ENCODE measurements at regions not wholly inside any gene's neighbourhood (a gene's known extent, or its start where the extent isn't known, plus 50 kb on each side); places are given as distances from the start of the nearest gene placed in this dataset.
A peak's percentile ranks its signal among the peaks of the same experiment; 100 is the strongest.

- no peak for ATAC-seq
These were observed 277.4 kb upstream of the SESN3 start for GRCh38 chr11:95508219-95508890.

- ATAC-seq: no peak
These were observed 276.8 kb upstream of the SESN3 start for GRCh38 chr11:95507794-95508193.

- no peak for ATAC-seq
These were observed 275.8 kb upstream of the SESN3 start for GRCh38 chr11:95506777-95507176.

GRCh38 chr11:95505927-95506426, 275.0 kb upstream of the SESN3 start:
- ATAC-seq: no peak

GRCh38 chr11:95503047-95503446, 272.0 kb upstream of the SESN3 start:
- peak; percentile 13 for ATAC-seq

- ATAC-seq: no peak
These were observed 271.5 kb upstream of the SESN3 start for GRCh38 chr11:95502522-95502921.

- no peak for ATAC-seq
These were observed 270.8 kb upstream of the SESN3 start for GRCh38 chr11:95501761-95502266.

- no peak for ATAC-seq
These were observed 269.5 kb upstream of the SESN3 start for GRCh38 chr11:95500466-95500865.

- no peak for ATAC-seq
These were observed 268.6 kb upstream of the SESN3 start for GRCh38 chr11:95499516-95500135.

- no peak for ATAC-seq
These were observed 267.9 kb upstream of the SESN3 start for GRCh38 chr11:95498722-95499425.

GRCh38 chr11:95496901-95497300, 265.9 kb upstream of the SESN3 start:
- no peak for ATAC-seq

GRCh38 chr11:95495706-95496105, 264.7 kb upstream of the SESN3 start:
- no peak for ATAC-seq

GRCh38 chr11:95494856-95495255, 263.9 kb upstream of the SESN3 start:
- no peak for ATAC-seq

GRCh38 chr11:95494167-95494566, 263.2 kb upstream of the SESN3 start:
- no peak for ATAC-seq

- no peak for ATAC-seq
These were observed 259.6 kb upstream of the SESN3 start for GRCh38 chr11:95490625-95491024.

- ATAC-seq: no peak
These were observed 256.9 kb upstream of the SESN3 start for GRCh38 chr11:95487938-95488337.

- ATAC-seq: peak; percentile 98
These were observed 256.4 kb upstream of the SESN3 start for GRCh38 chr11:95487391-95487790.

GRCh38 chr11:95486979-95487378, 256.0 kb upstream of the SESN3 start:
- no peak for ATAC-seq

GRCh38 chr11:95486466-95486865, 255.5 kb upstream of the SESN3 start:
- ATAC-seq: no peak

GRCh38 chr11:95485115-95485900, 254.3 kb upstream of the SESN3 start:
- peak; percentile 79 for ATAC-seq

- ATAC-seq: no peak
These were observed 252.3 kb upstream of the SESN3 start for GRCh38 chr11:95483339-95483738.

- no peak for ATAC-seq
These were observed 247.0 kb upstream of the SESN3 start for GRCh38 chr11:95478003-95478402.

- no peak for ATAC-seq
These were observed 238.3 kb upstream of the SESN3 start for GRCh38 chr11:95469258-95469657.

Data from esophagus mucosa (tissue), 1 donor.